Epithelial cell of proximal tubule (primary cell): ENCODE measurements at regions not wholly inside any gene's neighbourhood (a gene's known extent, or its start where the extent isn't known, plus 50 kb on each side); places are given as distances from the start of the nearest gene placed in this dataset.

ENCODE experiments used
- DNase-seq: peaks from one replicate; pipeline ENCODE4 v3.0.0-alpha.2; 2011; ENCODE audit warnings: low read depth
- H3K4me3 ChIP-seq: 2 replicates; pipeline ENCODE4 v1.5.1; 2011; ENCODE audit warnings: low read depth, mild to moderate bottlenecking, low read length
- CTCF ChIP-seq: conservative IDR thresholded peaks from 2 replicates; pipeline ENCODE4 v1.5.1; 2012; ENCODE audit warnings: low read depth, mild to moderate bottlenecking, low read length

GRCh38 chr9:115220319-115221005 lies 102.5 kb upstream of the TNC start:
- H3K4me3 ChIP-seq, result no peak overlapping the region
- DNase-seq, result no peak
- no peak for TF ChIP-seq CTCF

DNA sequence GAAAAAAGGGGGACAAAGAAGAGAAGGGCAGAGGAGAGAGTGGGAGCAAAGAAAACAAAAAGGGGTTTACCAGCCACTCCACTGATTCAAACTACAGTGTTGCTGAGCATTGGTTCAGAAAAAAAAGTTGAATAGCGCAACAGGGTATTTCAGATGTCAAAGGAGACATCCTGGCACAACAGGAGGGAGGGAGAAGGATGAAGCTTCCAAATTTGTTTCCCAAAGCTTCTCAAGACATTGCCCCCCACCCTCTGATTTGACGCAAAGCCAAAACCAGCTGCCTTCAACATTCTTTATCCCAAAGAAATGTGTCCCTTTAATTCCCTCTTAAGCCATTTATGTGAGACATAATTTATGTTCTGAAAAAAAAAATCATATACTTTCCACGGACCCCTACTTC lies 105.5 kb upstream of the TNC start:
- no peak for TF ChIP-seq CTCF
- no peak overlapping the region for H3K4me3 ChIP-seq
- no peak for DNase-seq

GRCh38 chr9:115225459-115226116 lies 107.6 kb upstream of the TNC start:
- no peak for TF ChIP-seq CTCF
- H3K4me3 ChIP-seq, result no peak overlapping the region
- DNase-seq, result no peak

- TF ChIP-seq CTCF, result no peak
- DNase-seq, result no peak
- no peak overlapping the region for H3K4me3 ChIP-seq
Observed at GRCh38 chr9:115226152-115226551, 108.2 kb upstream of the TNC start.

DNA sequence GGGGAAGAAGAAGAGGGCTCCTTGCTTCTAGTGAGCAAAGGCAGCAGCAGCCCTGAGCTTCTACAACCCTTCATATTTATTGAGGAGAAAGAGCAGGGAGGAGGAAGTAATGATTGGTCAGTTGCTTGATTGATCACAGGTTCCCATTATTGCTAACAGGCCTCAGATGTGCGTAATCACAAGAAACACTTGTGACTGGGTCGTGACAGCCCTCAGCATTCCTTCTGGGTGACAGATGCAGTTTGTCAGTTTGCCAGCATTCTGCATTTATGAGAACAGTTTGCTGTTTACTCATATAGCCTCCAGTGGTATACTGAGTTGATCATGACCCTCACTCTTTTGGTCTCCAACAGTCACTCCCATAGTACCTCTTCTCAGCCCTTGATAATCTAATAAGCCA lies 111.5 kb upstream of the TNC start:
- no peak for TF ChIP-seq CTCF
- DNase-seq, result no peak

GRCh38 chr9:115230924-115231515 lies 113.1 kb upstream of the TNC start:
- H3K4me3 ChIP-seq, result no peak overlapping the region
- no peak for TF ChIP-seq CTCF
- DNase-seq, result no peak

More for the DNA sequence above, 111.5 kb upstream of the TNC start:
- H3K4me3 ChIP-seq, result no peak overlapping the region
